ENCODE measurements at regions not wholly inside any gene's neighbourhood (a gene's known extent, or its start where the extent isn't known, plus 50 kb on each side); places are given as distances from the start of the nearest gene placed in this dataset.

- Histone ChIP-seq H3K9ac (ENCODE audit: low read depth in 1 of 2, low read length in 2 of 2) (no peak overlapping the region), H3K27ac (ENCODE audit: low read depth in 1 of 2, low read length in 2 of 2) (no peak overlapping the region), H3K4me1 (ENCODE audit: control insufficient read depth in 4 of 4, insufficient read depth in 4 of 4, low read length in 3 of 4) (no peaks in the 10 kb centered on the region), H3K4me3 (ENCODE audit: low read depth in 1 of 3, low read length in 3 of 3) (no peak overlapping the region), H3K27me3 (ENCODE audit: control insufficient read depth in 4 of 4, insufficient read depth in 4 of 4, low read length in 3 of 4) (no peaks in the 10 kb centered on the region), H3K9me3 (ENCODE audit: control insufficient read depth in 4 of 4, low read length in 3 of 4) (no peaks in the 10 kb centered on the region), H3K36me3 (ENCODE audit: control insufficient read depth in 4 of 4, insufficient read depth in 3 of 4, low read depth in 1 of 4, low read length in 3 of 4) (peaks cover 0 to 2% (median under 1%) of the 10 kb centered on the region in 4 donors)
- WGBS, result 51% methylated on average over 2 of the region's 2 CpGs
- DNase-seq (ENCODE audit: low spot score), result no peak
- TF ChIP-seq NR2F2 (IDR thresholded peaks at IDR 0.05) (no peak), RXRA (IDR thresholded peaks at IDR 0.05) (no peak), HNF4G (IDR thresholded peaks at IDR 0.05) (no peak), GABPA (IDR thresholded peaks at IDR 0.05 in 1 of 2, conservative IDR thresholded peaks at IDR 0.05 in 1 of 2) (no peak), FOXA2 (IDR thresholded peaks at IDR 0.05) (no peak), EGR1 (IDR thresholded peaks at IDR 0.05; ENCODE audit: low read depth in 2 of 2) (no peak), SP1 (IDR thresholded peaks at IDR 0.05) (no peak), RAD21 (IDR thresholded peaks at IDR 0.05) (no peak), FOXA1 (IDR thresholded peaks at IDR 0.05) (no peak), YY1 (IDR thresholded peaks at IDR 0.05) (no peak)
- TF ChIP-seq, protein P1, sequence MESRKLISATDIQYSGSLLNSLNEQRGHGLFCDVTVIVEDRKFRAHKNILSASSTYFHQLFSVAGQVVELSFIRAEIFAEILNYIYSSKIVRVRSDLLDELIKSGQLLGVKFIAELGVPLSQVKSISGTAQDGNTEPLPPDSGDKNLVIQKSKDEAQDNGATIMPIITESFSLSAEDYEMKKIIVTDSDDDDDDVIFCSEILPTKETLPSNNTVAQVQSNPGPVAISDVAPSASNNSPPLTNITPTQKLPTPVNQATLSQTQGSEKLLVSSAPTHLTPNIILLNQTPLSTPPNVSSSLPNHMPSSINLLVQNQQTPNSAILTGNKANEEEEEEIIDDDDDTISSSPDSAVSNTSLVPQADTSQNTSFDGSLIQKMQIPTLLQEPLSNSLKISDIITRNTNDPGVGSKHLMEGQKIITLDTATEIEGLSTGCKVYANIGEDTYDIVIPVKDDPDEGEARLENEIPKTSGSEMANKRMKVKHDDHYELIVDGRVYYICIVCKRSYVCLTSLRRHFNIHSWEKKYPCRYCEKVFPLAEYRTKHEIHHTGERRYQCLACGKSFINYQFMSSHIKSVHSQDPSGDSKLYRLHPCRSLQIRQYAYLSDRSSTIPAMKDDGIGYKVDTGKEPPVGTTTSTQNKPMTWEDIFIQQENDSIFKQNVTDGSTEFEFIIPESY (IDR thresholded peaks at IDR 0.05), result no peak
- TF ChIP-seq, protein P2, sequence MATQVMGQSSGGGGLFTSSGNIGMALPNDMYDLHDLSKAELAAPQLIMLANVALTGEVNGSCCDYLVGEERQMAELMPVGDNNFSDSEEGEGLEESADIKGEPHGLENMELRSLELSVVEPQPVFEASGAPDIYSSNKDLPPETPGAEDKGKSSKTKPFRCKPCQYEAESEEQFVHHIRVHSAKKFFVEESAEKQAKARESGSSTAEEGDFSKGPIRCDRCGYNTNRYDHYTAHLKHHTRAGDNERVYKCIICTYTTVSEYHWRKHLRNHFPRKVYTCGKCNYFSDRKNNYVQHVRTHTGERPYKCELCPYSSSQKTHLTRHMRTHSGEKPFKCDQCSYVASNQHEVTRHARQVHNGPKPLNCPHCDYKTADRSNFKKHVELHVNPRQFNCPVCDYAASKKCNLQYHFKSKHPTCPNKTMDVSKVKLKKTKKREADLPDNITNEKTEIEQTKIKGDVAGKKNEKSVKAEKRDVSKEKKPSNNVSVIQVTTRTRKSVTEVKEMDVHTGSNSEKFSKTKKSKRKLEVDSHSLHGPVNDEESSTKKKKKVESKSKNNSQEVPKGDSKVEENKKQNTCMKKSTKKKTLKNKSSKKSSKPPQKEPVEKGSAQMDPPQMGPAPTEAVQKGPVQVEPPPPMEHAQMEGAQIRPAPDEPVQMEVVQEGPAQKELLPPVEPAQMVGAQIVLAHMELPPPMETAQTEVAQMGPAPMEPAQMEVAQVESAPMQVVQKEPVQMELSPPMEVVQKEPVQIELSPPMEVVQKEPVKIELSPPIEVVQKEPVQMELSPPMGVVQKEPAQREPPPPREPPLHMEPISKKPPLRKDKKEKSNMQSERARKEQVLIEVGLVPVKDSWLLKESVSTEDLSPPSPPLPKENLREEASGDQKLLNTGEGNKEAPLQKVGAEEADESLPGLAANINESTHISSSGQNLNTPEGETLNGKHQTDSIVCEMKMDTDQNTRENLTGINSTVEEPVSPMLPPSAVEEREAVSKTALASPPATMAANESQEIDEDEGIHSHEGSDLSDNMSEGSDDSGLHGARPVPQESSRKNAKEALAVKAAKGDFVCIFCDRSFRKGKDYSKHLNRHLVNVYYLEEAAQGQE (IDR thresholded peaks at IDR 0.05), result no peak
Observed at GRCh38 chr2:185954389-185954788, 215.8 kb downstream of the FSIP2 start.

DNA sequence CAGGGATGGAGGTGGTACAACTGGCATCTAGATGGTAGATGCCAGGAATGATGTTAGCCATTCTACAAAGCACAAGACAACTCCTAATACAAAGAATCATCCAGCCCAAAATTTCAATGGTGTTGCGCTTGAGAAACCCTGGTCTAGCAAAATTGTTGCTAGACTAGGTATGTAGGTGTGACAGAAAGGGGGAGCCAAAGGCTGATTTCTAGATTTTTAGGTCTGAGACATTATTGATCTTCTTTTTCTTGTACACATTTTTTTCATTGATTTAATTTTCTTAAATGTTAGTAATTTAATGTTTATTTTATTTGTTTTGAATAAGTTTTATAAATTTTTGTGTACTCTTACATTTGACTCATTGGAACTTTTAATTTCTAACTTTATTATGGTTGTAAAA lies 216.4 kb downstream of the FSIP2 start:
- H3K9ac ChIP-seq (ENCODE audit: low read depth in 1 of 2, low read length in 2 of 2), result no peak overlapping the region
- no peak for DNase-seq (ENCODE audit: low spot score)
- no peaks in the 10 kb centered on the region for H3K4me1 ChIP-seq (ENCODE audit: control insufficient read depth in 4 of 4, insufficient read depth in 4 of 4, low read length in 3 of 4)
- H3K36me3 ChIP-seq (ENCODE audit: control insufficient read depth in 4 of 4, insufficient read depth in 3 of 4, low read depth in 1 of 4, low read length in 3 of 4), result peaks cover 0 to 2% (median 0%) of the 10 kb centered on the region in 4 donors
- no peaks in the 10 kb centered on the region for H3K9me3 ChIP-seq (ENCODE audit: control insufficient read depth in 4 of 4, low read length in 3 of 4)
- no peak for TF ChIP-seq HNF4G (IDR thresholded peaks at IDR 0.05)
- TF ChIP-seq MAX (IDR thresholded peaks at IDR 0.05), result no peak
- TF ChIP-seq RAD21 (IDR thresholded peaks at IDR 0.05), result peak in 1 of 2 donors; percentile 56
- no peak overlapping the region for H3K27ac ChIP-seq (ENCODE audit: low read depth in 1 of 2, low read length in 2 of 2)
- H3K4me3 ChIP-seq (ENCODE audit: low read depth in 1 of 3, low read length in 3 of 3), result no peak overlapping the region
- H3K27me3 ChIP-seq (ENCODE audit: control insufficient read depth in 4 of 4, insufficient read depth in 4 of 4, low read length in 3 of 4), result no peaks in the 10 kb centered on the region
- WGBS, result 92% methylated on average over 1 of the region's 1 CpG

DNA sequence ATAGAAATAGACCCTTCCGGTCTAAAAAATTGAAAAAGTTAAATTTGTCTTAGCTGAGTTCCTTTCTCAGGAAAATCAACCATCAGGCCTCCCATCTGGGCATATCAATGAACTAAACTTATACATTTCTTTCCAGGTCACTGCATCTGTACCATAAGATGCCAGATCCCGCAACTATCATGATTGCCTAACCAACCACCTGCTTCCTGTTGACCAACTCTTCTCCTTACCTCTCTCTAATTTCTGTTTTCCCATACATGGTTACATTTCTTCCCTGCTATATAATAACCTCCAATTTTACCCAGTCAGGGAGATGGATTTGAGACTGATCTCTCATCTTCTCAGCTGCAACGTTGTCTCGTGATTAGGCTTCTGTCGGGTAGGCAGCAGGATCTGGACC lies 228.7 kb downstream of the FSIP2 start:
- Histone ChIP-seq H3K4me1 (ENCODE audit: control insufficient read depth in 4 of 4, insufficient read depth in 4 of 4, low read length in 3 of 4) (no peaks in the 10 kb centered on the region), H3K27ac (ENCODE audit: low read depth in 1 of 2, low read length in 2 of 2) (no peak overlapping the region), H3K36me3 (ENCODE audit: control insufficient read depth in 4 of 4, insufficient read depth in 3 of 4, low read depth in 1 of 4, low read length in 3 of 4) (no peaks in the 10 kb centered on the region), H3K27me3 (ENCODE audit: control insufficient read depth in 4 of 4, insufficient read depth in 4 of 4, low read length in 3 of 4) (no peaks in the 10 kb centered on the region), H3K9ac (ENCODE audit: low read depth in 1 of 2, low read length in 2 of 2) (no peak overlapping the region), H3K4me3 (ENCODE audit: low read depth in 1 of 3, low read length in 3 of 3) (no peak overlapping the region), H3K9me3 (ENCODE audit: control insufficient read depth in 4 of 4, low read length in 3 of 4) (peaks cover 0 to 3% (median 1%) of the 10 kb centered on the region in 4 donors)
- DNase-seq (ENCODE audit: low spot score), result no peak
- WGBS, result 95% methylated on average over 5 of the region's 5 CpGs
- TF ChIP-seq ATF3 (IDR thresholded peaks at IDR 0.05), result no peak
- TF ChIP-seq HNF4G (IDR thresholded peaks at IDR 0.05), result no peak
- TF ChIP-seq RAD21 (IDR thresholded peaks at IDR 0.05), result no peak
- no peak for TF ChIP-seq NR2F2 (IDR thresholded peaks at IDR 0.05)
- TF ChIP-seq, protein P1 (IDR thresholded peaks at IDR 0.05), result no peak
- TF ChIP-seq SP1 (IDR thresholded peaks at IDR 0.05), result no peak
- no peak for TF ChIP-seq FOXA2 (IDR thresholded peaks at IDR 0.05)
- TF ChIP-seq, protein P2 (IDR thresholded peaks at IDR 0.05), result no peak
- TF ChIP-seq HNF4A (conservative IDR thresholded peaks at IDR 0.05), result no peak
- no peak for TF ChIP-seq RXRA (IDR thresholded peaks at IDR 0.05)
- no peak for TF ChIP-seq TAF1 (conservative IDR thresholded peaks at IDR 0.05)

All from liver (tissue), 7 donors.